ENCODE measurements at regions not wholly inside any gene's neighbourhood (a gene's known extent, or its start where the extent isn't known, plus 50 kb on each side); places are given as distances from the start of the nearest gene placed in this dataset.

GRCh38 chr11:30128269-30128932 lies 102.4 kb upstream of the FSHB start:
- no peaks in the 10 kb centered on the region for H3K4me1 ChIP-seq (ENCODE audit: insufficient read depth, poor library complexity, severe bottlenecking)
- TF ChIP-seq, protein P1, sequence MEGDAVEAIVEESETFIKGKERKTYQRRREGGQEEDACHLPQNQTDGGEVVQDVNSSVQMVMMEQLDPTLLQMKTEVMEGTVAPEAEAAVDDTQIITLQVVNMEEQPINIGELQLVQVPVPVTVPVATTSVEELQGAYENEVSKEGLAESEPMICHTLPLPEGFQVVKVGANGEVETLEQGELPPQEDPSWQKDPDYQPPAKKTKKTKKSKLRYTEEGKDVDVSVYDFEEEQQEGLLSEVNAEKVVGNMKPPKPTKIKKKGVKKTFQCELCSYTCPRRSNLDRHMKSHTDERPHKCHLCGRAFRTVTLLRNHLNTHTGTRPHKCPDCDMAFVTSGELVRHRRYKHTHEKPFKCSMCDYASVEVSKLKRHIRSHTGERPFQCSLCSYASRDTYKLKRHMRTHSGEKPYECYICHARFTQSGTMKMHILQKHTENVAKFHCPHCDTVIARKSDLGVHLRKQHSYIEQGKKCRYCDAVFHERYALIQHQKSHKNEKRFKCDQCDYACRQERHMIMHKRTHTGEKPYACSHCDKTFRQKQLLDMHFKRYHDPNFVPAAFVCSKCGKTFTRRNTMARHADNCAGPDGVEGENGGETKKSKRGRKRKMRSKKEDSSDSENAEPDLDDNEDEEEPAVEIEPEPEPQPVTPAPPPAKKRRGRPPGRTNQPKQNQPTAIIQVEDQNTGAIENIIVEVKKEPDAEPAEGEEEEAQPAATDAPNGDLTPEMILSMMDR (IDR thresholded peaks at IDR 0.05; ENCODE audit: poor library complexity, severe bottlenecking): peak; percentile 77
- ATAC-seq (ENCODE audit: low read depth) (0 out of 3 replicates have a peak, but pooled peaks have one; percentile 36), DNase-seq (ENCODE audit: low spot score) (no peak)
- H3K27ac ChIP-seq (ENCODE audit: poor library complexity, severe bottlenecking): no peak overlapping the region
- no peaks in the 10 kb centered on the region for H3K27me3 ChIP-seq (ENCODE audit: insufficient read depth, poor library complexity, severe bottlenecking)
- no peaks in the 10 kb centered on the region for H3K9me3 ChIP-seq (ENCODE audit: severe bottlenecking)
- H3K36me3 ChIP-seq (ENCODE audit: low read depth): no peaks in the 10 kb centered on the region
- no peak overlapping the region for H3K4me3 ChIP-seq (ENCODE audit: severe bottlenecking)

DNA sequence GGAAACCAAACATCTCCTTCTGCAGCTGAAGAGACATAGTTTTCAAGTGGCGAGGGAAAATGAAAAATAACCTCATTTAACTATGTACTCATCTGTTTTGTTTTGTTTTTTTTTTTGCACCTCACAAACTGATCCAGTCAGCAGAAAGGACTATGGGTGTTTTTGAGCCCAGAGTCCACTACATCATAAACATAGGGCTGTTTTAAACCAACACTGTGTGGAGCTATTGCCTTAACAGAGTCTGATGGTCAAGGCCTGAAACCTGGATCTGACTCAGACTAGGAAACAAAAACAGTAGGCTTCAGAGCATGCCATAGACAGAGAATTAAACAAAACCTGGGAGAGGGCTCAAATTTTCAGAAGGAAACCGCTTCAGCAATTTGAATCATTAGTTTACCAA lies 99.3 kb upstream of the FSHB start:
- H3K4me3 ChIP-seq (ENCODE audit: severe bottlenecking): no peak overlapping the region
- H3K27me3 ChIP-seq (ENCODE audit: insufficient read depth, poor library complexity, severe bottlenecking): no peaks in the 10 kb centered on the region
- no peaks in the 10 kb centered on the region for H3K9me3 ChIP-seq (ENCODE audit: severe bottlenecking)
- TF ChIP-seq, protein P1 (IDR thresholded peaks at IDR 0.05; ENCODE audit: poor library complexity, severe bottlenecking): no peak
- H3K4me1 ChIP-seq (ENCODE audit: insufficient read depth, poor library complexity, severe bottlenecking): no peaks in the 10 kb centered on the region
- peak; percentile 42; the same call in 2 of the 3 replicates for ATAC-seq (ENCODE audit: low read depth)
- H3K27ac ChIP-seq (ENCODE audit: poor library complexity, severe bottlenecking): no peak overlapping the region
- no peaks in the 10 kb centered on the region for H3K36me3 ChIP-seq (ENCODE audit: low read depth)
- no peak for DNase-seq (ENCODE audit: low spot score)

DNA sequence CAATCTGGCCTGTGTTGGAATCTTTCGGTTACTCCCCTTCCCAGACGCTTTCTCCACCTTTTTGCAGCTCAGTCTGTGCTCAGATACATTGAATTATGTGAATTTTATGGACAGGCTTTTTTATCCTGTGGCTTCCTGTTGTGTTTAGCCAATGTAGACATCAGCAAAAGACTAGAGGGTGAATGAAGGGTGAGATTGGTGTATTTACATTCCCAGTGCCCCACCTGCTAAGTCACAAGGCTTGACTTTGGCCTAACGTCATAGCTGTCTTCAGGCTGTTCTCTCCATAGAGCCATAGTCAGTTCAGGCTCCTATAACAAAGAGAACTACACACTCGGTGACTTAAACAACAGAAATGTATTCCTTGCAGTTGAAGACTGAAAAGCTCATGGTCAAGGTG lies 97.5 kb upstream of the FSHB start:
- DNase-seq (ENCODE audit: low spot score) (no peak), ATAC-seq (ENCODE audit: low read depth) (no peak)
- TF ChIP-seq, protein P1 (IDR thresholded peaks at IDR 0.05; ENCODE audit: poor library complexity, severe bottlenecking): no peak
- Histone ChIP-seq H3K4me1 (ENCODE audit: insufficient read depth, poor library complexity, severe bottlenecking) (no peaks in the 10 kb centered on the region), H3K36me3 (ENCODE audit: low read depth) (no peaks in the 10 kb centered on the region), H3K27me3 (ENCODE audit: insufficient read depth, poor library complexity, severe bottlenecking) (no peaks in the 10 kb centered on the region), H3K27ac (ENCODE audit: poor library complexity, severe bottlenecking) (no peak overlapping the region), H3K4me3 (ENCODE audit: severe bottlenecking) (no peak overlapping the region), H3K9me3 (ENCODE audit: severe bottlenecking) (no peaks in the 10 kb centered on the region)

DNA sequence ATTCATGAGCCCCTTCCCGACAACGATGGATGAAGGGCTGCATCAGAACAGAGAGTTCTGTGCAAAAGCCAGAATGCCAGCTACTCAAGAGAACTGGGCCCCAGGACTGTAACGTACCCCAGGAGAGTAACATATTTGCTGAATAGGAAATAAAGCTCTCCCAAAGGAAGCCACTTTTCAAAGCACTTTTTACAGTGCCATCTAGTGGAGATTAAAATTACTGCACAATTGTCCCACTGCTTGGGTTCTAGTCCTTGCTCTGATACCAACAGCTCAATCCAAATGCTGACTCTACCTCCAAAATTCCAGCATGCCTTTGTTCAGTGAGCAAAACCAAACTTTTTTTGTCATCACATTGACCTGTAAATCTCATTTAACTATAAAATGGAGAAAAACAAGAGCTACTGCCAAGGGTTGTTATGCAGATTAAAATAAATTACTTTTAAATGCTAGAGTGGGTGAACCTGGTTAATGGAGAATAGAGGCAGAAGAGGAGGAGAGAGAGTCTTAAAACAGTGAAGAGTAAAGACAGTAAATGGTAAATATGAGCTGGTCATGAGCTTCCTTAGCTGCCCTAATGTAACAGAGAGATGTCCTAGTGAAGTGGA lies 87.6 kb upstream of the FSHB start:
- no peaks in the 10 kb centered on the region for H3K36me3 ChIP-seq (ENCODE audit: low read depth)
- ATAC-seq (ENCODE audit: low read depth) (peak; percentile 51; the same call in 2 of the 3 replicates), DNase-seq (ENCODE audit: low spot score) (no peak)
- H3K9me3 ChIP-seq (ENCODE audit: severe bottlenecking): no peaks in the 10 kb centered on the region
- H3K4me3 ChIP-seq (ENCODE audit: severe bottlenecking): no peak overlapping the region
- H3K4me1 ChIP-seq (ENCODE audit: insufficient read depth, poor library complexity, severe bottlenecking): no peaks in the 10 kb centered on the region
- H3K27ac ChIP-seq (ENCODE audit: poor library complexity, severe bottlenecking): no peak overlapping the region
- H3K27me3 ChIP-seq (ENCODE audit: insufficient read depth, poor library complexity, severe bottlenecking): no peaks in the 10 kb centered on the region
- TF ChIP-seq, protein P1 (IDR thresholded peaks at IDR 0.05; ENCODE audit: poor library complexity, severe bottlenecking): peak; percentile 87

- Histone ChIP-seq H3K36me3 (ENCODE audit: low read depth) (no peaks in the 10 kb centered on the region), H3K27me3 (ENCODE audit: insufficient read depth, poor library complexity, severe bottlenecking) (no peaks in the 10 kb centered on the region), H3K9me3 (ENCODE audit: severe bottlenecking) (no peaks in the 10 kb centered on the region), H3K4me1 (ENCODE audit: insufficient read depth, poor library complexity, severe bottlenecking) (no peaks in the 10 kb centered on the region), H3K27ac (ENCODE audit: poor library complexity, severe bottlenecking) (no peak overlapping the region), H3K4me3 (ENCODE audit: severe bottlenecking) (no peak overlapping the region)
- DNase-seq (ENCODE audit: low spot score) (no peak), ATAC-seq (ENCODE audit: low read depth) (no peak)
- TF ChIP-seq, protein P1 (IDR thresholded peaks at IDR 0.05; ENCODE audit: poor library complexity, severe bottlenecking): no peak
Observed at GRCh38 chr11:30147293-30147692, 83.5 kb upstream of the FSHB start.
